ENCODE measurements at regions not wholly inside any gene's neighbourhood (a gene's known extent, or its start where the extent isn't known, plus 50 kb on each side); places are given as distances from the start of the nearest gene placed in this dataset.

- H3K4me3 ChIP-seq (ENCODE audit: low read depth, low read length), result no peak overlapping the region
- ChIA-PET CTCF (no interaction called here), POLR2A (no interaction called here)
- no peak for TF ChIP-seq CTCF (IDR thresholded peaks at IDR 0.05; ENCODE audit: insufficient read depth, low read length, missing control alignments)
- no peak for DNase-seq (ENCODE audit: low read depth, low spot score)
These were observed 521.5 kb downstream of the BCOR start for GRCh38 chrX:39576041-39576872.

- no peak for TF ChIP-seq CTCF (IDR thresholded peaks at IDR 0.05; ENCODE audit: insufficient read depth, low read length, missing control alignments)
- ChIA-PET POLR2A (no interaction called here), CTCF (no interaction called here)
- no peak overlapping the region for H3K4me3 ChIP-seq (ENCODE audit: low read depth, low read length)
- no peak for DNase-seq (ENCODE audit: low read depth, low spot score)
These were observed 520.4 kb downstream of the BCOR start for GRCh38 chrX:39577206-39577984.

GRCh38 chrX:39577985-39578869 is 519.5 kb downstream of the BCOR start:
- H3K4me3 ChIP-seq (ENCODE audit: low read depth, low read length), result no peak overlapping the region
- no peak for TF ChIP-seq CTCF (IDR thresholded peaks at IDR 0.05; ENCODE audit: insufficient read depth, low read length, missing control alignments)
- POLR2A ChIA-PET, result no interaction called here
- CTCF ChIA-PET, result no interaction called here
- no peak for DNase-seq (ENCODE audit: low read depth, low spot score)

- no peak for DNase-seq (ENCODE audit: low read depth, low spot score)
- H3K4me3 ChIP-seq (ENCODE audit: low read depth, low read length), result no peak overlapping the region
- CTCF ChIA-PET, result no interaction called here
- POLR2A ChIA-PET, result no interaction called here
- TF ChIP-seq CTCF (IDR thresholded peaks at IDR 0.05; ENCODE audit: insufficient read depth, low read length, missing control alignments), result no peak
These were observed 517.7 kb downstream of the BCOR start for GRCh38 chrX:39580043-39580442.

GRCh38 chrX:39581411-39581810 is 516.3 kb downstream of the BCOR start:
- TF ChIP-seq CTCF (IDR thresholded peaks at IDR 0.05; ENCODE audit: insufficient read depth, low read length, missing control alignments), result no peak
- H3K4me3 ChIP-seq (ENCODE audit: low read depth, low read length), result no peak overlapping the region
- CTCF ChIA-PET, result no interaction called here
- no peak for DNase-seq (ENCODE audit: low read depth, low spot score)
- POLR2A ChIA-PET, result no interaction called here

GRCh38 chrX:39582091-39582490 is 515.7 kb downstream of the BCOR start:
- DNase-seq (ENCODE audit: low read depth, low spot score), result no peak

More at GRCh38 chrX:39582091-39582490, 515.7 kb downstream of the BCOR start:
- TF ChIP-seq CTCF (IDR thresholded peaks at IDR 0.05; ENCODE audit: insufficient read depth, low read length, missing control alignments), result no peak
- H3K4me3 ChIP-seq (ENCODE audit: low read depth, low read length), result no peak overlapping the region
- ChIA-PET POLR2A (no interaction called here), CTCF (no interaction called here)
